Brain microvascular endothelial cell (primary cell): ENCODE measurements at regions not wholly inside any gene's neighbourhood (a gene's known extent, or its start where the extent isn't known, plus 50 kb on each side); places are given as distances from the start of the nearest gene placed in this dataset.

Source experiments
- DNase-seq: peaks from one replicate; pipeline ENCODE4 v3.0.0-alpha.2; 2020
- H3K27ac ChIP-seq: fragments of 250-450 bp; sonication (Bioruptor Pico); 2 replicates; pipeline ENCODE4 v1.5.1; 2020; ENCODE audit warnings: mild to moderate bottlenecking, moderate library complexity
- H3K27me3 ChIP-seq: fragments of 250-450 bp; sonication (Bioruptor Pico); replicated peaks from 2 replicates; pipeline ENCODE4 v1.5.1; 2020; ENCODE audit warnings: mild to moderate bottlenecking
- H3K36me3 ChIP-seq: fragments of 250-450 bp; sonication (Bioruptor Pico); replicated peaks from 2 replicates; pipeline ENCODE4 v1.5.1; 2020; ENCODE audit warnings: mild to moderate bottlenecking
- H3K4me3 ChIP-seq: 2 replicates; pipeline ENCODE4 v1.5.1; 2011; ENCODE audit warnings: low read depth, mild to moderate bottlenecking, control low read depth, low read length, moderate library complexity
- in situ Hi-C: cut with HindIII; loops from 2 replicates; pipeline ENCODE4 v1.10.0; 2017; ENCODE audit warnings: low sequenced_read_pairs, low pct_ligation_motif_present
- TF ChIP-seq, protein P1 (sequence below): IDR thresholded peaks from 2 replicates; pipeline ENCODE4 v1.5.1; 2011; ENCODE audit warnings: low read depth, mild to moderate bottlenecking, moderate library complexity, low read length, control low read depth, inconsistent platforms; ENCODE audit errors: missing control alignments

DNA sequence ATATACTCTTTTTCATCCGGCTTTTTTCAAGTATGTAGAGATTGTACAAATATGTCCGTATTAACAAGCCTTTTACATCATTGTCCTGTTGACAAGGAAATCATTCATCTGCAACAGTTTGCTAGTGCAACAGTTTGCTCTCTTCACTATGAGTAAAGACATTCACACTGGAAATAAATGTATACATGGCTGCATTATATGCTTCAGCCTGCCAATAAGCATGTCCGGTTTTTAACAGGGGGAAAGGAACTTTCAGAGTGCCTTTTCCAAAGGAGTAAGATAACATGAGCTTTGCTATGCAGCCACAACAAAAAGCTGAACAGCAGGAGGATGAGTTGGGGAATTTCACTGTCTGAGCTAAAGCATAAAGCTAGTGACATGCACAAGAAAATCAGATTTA is 99.4 kb upstream of the ADTRP start:
- TF ChIP-seq, protein P1, sequence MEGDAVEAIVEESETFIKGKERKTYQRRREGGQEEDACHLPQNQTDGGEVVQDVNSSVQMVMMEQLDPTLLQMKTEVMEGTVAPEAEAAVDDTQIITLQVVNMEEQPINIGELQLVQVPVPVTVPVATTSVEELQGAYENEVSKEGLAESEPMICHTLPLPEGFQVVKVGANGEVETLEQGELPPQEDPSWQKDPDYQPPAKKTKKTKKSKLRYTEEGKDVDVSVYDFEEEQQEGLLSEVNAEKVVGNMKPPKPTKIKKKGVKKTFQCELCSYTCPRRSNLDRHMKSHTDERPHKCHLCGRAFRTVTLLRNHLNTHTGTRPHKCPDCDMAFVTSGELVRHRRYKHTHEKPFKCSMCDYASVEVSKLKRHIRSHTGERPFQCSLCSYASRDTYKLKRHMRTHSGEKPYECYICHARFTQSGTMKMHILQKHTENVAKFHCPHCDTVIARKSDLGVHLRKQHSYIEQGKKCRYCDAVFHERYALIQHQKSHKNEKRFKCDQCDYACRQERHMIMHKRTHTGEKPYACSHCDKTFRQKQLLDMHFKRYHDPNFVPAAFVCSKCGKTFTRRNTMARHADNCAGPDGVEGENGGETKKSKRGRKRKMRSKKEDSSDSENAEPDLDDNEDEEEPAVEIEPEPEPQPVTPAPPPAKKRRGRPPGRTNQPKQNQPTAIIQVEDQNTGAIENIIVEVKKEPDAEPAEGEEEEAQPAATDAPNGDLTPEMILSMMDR, result no peak
- Histone ChIP-seq H3K27ac (no peak overlapping the region), H3K36me3 (no peaks in the 10 kb centered on the region), H3K4me3 (no peak overlapping the region), H3K27me3 (no peaks in the 10 kb centered on the region)
- DNase-seq, result no peak
- in situ Hi-C loops, result no loop called here

DNA sequence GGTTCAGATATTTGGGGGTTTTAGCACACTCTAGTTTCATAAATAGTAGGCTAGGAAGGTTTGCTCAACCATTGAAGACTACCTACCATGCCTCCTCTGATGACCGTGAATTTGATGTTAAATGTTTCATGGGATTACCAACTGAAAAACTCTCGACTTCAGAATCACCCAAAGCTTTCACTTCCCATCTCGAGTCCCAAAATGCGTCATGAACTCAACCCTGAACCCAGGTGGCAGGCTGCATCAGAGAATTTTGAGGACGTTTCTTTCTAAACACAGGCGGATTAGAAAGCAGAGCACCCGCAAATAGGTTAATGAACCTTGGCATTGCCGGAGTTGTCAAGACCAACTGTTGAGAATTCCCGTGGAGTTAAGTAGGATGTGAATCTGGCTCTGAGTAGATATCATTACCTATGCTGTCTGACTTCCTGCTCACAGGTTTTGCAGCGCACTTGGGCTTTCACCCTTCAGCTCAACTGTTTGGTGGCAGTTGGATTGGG is 98.4 kb upstream of the ADTRP start:
- in situ Hi-C loops, result no loop called here
- Histone ChIP-seq H3K4me3 (no peak overlapping the region), H3K27me3 (no peaks in the 10 kb centered on the region), H3K36me3 (no peaks in the 10 kb centered on the region), H3K27ac (no peak overlapping the region)
- DNase-seq, result no peak
- TF ChIP-seq, protein P1, result no peak

DNA sequence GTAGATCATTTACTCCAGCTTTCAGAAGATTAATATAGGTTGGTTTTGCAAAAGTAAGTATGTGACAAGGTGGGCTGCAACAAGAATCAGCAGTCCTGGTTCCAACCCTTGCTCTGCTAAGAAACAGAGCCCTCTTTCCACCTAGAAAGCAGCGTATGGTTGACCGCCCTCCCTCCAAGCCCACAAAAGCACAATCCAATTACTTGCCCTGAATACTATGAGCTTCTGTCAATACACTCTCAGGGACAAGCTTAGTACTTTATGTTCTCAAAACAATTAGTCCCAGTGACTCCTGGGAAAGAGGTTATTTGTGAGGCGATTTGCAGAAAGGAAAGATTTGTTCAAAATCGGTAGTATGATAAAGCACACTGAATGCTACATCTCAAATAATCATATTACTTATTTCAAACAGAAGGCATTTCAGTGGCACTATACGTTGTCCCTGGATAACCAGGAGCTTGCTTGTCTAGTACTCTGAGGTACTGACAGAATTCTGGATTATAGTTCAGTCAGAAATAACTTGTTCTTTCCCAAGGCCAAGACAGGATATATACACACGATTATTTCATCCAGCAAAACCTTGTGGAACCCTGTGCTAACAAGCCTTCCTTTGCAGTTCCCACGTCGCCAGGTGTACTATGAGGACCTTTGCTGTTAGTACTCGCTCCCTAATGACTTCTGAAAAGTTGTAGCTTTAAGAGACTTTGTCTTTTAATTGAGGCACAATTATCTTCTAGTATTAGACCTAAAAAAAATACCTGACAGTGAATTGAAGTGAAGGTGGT is 96.9 kb upstream of the ADTRP start:
- H3K4me3 ChIP-seq, result no peak overlapping the region
- H3K27me3 ChIP-seq, result no peaks in the 10 kb centered on the region
- in situ Hi-C loops, result no loop called here
- TF ChIP-seq, protein P1, result no peak
- DNase-seq, result no peak
- no peaks in the 10 kb centered on the region for H3K36me3 ChIP-seq
- H3K27ac ChIP-seq, result no peak overlapping the region

DNA sequence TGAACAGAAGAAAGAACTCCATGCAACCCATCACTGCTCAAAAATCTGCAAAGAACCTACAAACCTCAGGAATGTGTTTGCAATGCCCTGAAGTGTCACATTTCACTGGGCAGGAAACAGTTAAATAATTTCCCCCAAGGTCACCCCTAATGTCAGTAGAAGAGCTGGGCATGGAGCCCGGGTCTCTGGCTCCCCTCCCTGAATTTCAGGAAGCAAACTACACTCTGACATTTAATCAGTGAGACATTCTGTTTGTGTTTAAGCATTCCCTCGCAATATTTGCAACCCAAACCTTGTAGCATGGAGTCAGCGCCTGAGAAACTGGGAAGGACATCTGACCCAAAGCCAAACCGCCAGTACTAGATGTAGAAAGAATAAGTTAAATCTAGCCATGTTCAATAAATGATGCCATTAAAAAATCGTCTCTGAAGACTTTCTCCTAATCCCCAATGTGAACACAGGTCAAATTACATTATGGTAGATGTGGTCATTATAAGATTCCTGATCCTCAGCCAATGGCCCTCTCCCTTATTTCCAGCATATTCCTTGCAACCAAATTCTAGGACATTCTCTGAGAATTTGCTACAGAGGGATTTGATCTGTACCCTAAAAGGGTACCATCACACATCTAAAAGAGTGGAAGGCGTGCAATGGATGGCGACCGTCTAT is 91.2 kb upstream of the ADTRP start:
- Histone ChIP-seq H3K36me3 (no peaks in the 10 kb centered on the region), H3K4me3 (no peak overlapping the region), H3K27me3 (no peaks in the 10 kb centered on the region), H3K27ac (no peak overlapping the region)
- in situ Hi-C loops, result no loop called here
- TF ChIP-seq, protein P1, result no peak
- DNase-seq, result no peak

DNA sequence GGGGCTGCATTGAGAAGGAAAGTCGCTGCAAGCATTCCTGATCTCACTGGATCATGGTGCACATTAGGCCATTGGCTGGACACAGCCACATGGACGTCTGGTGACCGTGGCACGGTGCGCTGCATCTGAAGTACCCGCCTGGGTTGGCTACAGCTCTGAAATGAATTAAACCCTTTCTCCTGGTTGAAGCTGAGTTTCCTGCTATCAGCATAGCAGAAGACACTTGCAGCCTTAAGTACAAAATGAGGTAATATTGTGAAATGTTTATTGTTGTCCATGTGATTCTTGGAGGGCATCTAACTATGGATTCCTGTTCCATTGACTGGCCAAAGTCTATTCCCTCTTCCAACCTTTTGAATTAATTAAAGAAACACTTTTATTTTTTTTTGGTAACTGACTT is 89.8 kb upstream of the ADTRP start:
- TF ChIP-seq, protein P1, result no peak
- Histone ChIP-seq H3K4me3 (no peak overlapping the region), H3K36me3 (no peaks in the 10 kb centered on the region), H3K27ac (no peak overlapping the region), H3K27me3 (no peaks in the 10 kb centered on the region)
- DNase-seq, result no peak
- in situ Hi-C loops, result no loop called here
